ENCODE measurements at regions not wholly inside any gene's neighbourhood (a gene's known extent, or its start where the extent isn't known, plus 50 kb on each side); places are given as distances from the start of the nearest gene placed in this dataset.

DNA sequence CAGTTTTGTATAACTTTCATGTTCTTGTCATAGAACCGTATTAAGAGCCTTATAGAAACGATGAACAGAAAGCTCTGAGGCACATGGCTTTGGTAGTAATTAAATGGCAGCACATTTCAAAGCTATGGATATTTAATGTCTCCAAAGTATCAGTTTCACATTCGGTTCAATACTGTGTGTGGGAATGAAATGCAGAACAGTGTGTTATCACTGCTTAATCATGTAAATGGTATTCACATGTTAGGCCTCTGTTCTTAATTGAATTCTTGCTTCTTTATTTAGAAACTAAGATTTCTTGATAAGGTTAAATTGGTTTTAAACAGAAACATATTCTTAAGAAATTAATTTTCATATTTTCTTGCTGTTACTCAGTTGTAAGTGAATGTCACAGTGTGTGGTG, 701.0 kb upstream of the PITX2 start:
- CTCF ChIA-PET: interaction anchor here (0.7 kb wide), 1 partner anchor 41 kb away, joined by 6 read pairs; no protein-coding TSS in a partner anchor
- H3K27me3 ChIP-seq (replicated peaks in 1 of 2; ENCODE audit: control insufficient read depth in 2 of 2, insufficient read depth in 2 of 2, low read length in 1 of 2): no peaks in the 10 kb centered on the region

DNA sequence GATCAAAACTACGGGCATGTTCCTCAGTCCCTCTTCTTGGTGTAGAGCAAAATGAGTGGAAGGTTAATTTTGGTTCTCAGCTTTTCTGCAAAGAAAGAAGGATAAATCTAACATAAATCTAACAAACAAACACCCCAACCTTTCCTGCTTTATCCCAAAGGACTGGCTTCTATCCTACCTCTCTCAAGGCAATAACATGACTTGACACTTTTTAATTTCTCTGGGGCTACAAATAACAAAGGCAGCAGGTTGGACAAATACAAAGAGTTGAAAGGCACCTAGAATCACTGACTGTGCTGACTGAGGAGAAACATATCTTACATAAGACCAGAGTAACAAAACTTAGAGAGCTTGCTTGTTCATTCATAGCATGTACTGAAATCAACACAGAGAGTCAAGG, 703.6 kb upstream of the PITX2 start:
- Histone ChIP-seq H3K4me2 (ENCODE audit: control insufficient read depth, insufficient read depth) (no peak overlapping the region), H3K27me3 (replicated peaks in 1 of 2; ENCODE audit: control insufficient read depth in 2 of 2, insufficient read depth in 2 of 2, low read length in 1 of 2) (no peaks in the 10 kb centered on the region), H3K9ac (ENCODE audit: control insufficient read depth, insufficient read depth, low read length) (no peak overlapping the region), H3K27ac (ENCODE audit: control insufficient read depth, insufficient read depth) (no peak overlapping the region), H3K36me3 (ENCODE audit: control insufficient read depth in 2 of 2, insufficient read depth in 2 of 2, low read length in 1 of 2) (no peaks in the 10 kb centered on the region), H3K9me3 (replicated peaks; ENCODE audit: control insufficient read depth, insufficient read depth, low read length) (no peaks in the 10 kb centered on the region), H3K4me3 (no peak overlapping the region), H3K79me2 (ENCODE audit: control insufficient read depth, insufficient read depth, low read length) (no peaks in the 10 kb centered on the region), H3K4me1 (ENCODE audit: control insufficient read depth, insufficient read depth, low read length) (no peaks in the 10 kb centered on the region), H4K20me1 (ENCODE audit: control insufficient read depth, insufficient read depth) (no peaks in the 10 kb centered on the region), H2AFZ (ENCODE audit: control insufficient read depth, low read depth, low read length) (no peak overlapping the region)
- WGBS (ENCODE audit: insufficient coverage, insufficient replicate concordance, low lambda C conversion rate, missing lambda C conversion rate): 0% methylated on average over 1 of the region's 1 CpG
- FAIRE-seq (no peak), DNase-seq (ENCODE audit: low read depth, low spot score) (no peak), ATAC-seq (no peak)
- ChIA-PET CTCF (no interaction called here), SMC1A (ENCODE audit: uncharacterized antibody, unreplicated experiment) (no interaction called here), RAD21 (ENCODE audit: unreplicated experiment) (no interaction called here), POLR2A (no interaction called here)
- in situ Hi-C loops (cut with MboI): no loop called here
- intact Hi-C loops (cut with micrococcal nuclease; ENCODE audit: unreplicated experiment): no loop called here
- TF ChIP-seq, protein P1, sequence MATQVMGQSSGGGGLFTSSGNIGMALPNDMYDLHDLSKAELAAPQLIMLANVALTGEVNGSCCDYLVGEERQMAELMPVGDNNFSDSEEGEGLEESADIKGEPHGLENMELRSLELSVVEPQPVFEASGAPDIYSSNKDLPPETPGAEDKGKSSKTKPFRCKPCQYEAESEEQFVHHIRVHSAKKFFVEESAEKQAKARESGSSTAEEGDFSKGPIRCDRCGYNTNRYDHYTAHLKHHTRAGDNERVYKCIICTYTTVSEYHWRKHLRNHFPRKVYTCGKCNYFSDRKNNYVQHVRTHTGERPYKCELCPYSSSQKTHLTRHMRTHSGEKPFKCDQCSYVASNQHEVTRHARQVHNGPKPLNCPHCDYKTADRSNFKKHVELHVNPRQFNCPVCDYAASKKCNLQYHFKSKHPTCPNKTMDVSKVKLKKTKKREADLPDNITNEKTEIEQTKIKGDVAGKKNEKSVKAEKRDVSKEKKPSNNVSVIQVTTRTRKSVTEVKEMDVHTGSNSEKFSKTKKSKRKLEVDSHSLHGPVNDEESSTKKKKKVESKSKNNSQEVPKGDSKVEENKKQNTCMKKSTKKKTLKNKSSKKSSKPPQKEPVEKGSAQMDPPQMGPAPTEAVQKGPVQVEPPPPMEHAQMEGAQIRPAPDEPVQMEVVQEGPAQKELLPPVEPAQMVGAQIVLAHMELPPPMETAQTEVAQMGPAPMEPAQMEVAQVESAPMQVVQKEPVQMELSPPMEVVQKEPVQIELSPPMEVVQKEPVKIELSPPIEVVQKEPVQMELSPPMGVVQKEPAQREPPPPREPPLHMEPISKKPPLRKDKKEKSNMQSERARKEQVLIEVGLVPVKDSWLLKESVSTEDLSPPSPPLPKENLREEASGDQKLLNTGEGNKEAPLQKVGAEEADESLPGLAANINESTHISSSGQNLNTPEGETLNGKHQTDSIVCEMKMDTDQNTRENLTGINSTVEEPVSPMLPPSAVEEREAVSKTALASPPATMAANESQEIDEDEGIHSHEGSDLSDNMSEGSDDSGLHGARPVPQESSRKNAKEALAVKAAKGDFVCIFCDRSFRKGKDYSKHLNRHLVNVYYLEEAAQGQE (IDR thresholded peaks at IDR 0.05; ENCODE audit: low read depth, low read length): no peak
- TF ChIP-seq NR2C2 (IDR thresholded peaks at IDR 0.05; ENCODE audit: borderline replicate concordance, control insufficient read depth, insufficient read length, low read depth): no peak
- TF ChIP-seq, protein P2, sequence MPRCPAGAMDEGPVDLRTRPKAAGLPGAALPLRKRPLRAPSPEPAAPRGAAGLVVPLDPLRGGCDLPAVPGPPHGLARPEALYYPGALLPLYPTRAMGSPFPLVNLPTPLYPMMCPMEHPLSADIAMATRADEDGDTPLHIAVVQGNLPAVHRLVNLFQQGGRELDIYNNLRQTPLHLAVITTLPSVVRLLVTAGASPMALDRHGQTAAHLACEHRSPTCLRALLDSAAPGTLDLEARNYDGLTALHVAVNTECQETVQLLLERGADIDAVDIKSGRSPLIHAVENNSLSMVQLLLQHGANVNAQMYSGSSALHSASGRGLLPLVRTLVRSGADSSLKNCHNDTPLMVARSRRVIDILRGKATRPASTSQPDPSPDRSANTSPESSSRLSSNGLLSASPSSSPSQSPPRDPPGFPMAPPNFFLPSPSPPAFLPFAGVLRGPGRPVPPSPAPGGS (IDR thresholded peaks at IDR 0.05; ENCODE audit: borderline replicate concordance, insufficient read depth, low read depth, low read length, poor library complexity, severe bottlenecking): no peak
- no TSS peak for BruUV-seq (replicated peaks)

More for the DNA sequence above, 701.0 kb upstream of the PITX2 start:
- Histone ChIP-seq H3K36me3 (ENCODE audit: control insufficient read depth in 2 of 2, insufficient read depth in 2 of 2, low read length in 1 of 2) (no peaks in the 10 kb centered on the region), H3K79me2 (ENCODE audit: control insufficient read depth, insufficient read depth, low read length) (no peaks in the 10 kb centered on the region), H3K9ac (ENCODE audit: control insufficient read depth, insufficient read depth, low read length) (no peak overlapping the region), H2AFZ (ENCODE audit: control insufficient read depth, low read depth, low read length) (no peak overlapping the region), H4K20me1 (ENCODE audit: control insufficient read depth, insufficient read depth) (no peaks in the 10 kb centered on the region), H3K4me3 (no peak overlapping the region), H3K4me1 (ENCODE audit: control insufficient read depth, insufficient read depth, low read length) (no peaks in the 10 kb centered on the region), H3K4me2 (ENCODE audit: control insufficient read depth, insufficient read depth) (no peak overlapping the region), H3K27ac (ENCODE audit: control insufficient read depth, insufficient read depth) (no peak overlapping the region), H3K9me3 (replicated peaks; ENCODE audit: control insufficient read depth, insufficient read depth, low read length) (no peaks in the 10 kb centered on the region)
- intact Hi-C loops (cut with micrococcal nuclease; ENCODE audit: unreplicated experiment): no loop called here
- SMC1A ChIA-PET (ENCODE audit: uncharacterized antibody, unreplicated experiment): interaction anchor here (0.8 kb wide), 1 partner anchor 58 kb away, joined by 3 read pairs; no protein-coding TSS in a partner anchor
- DNase-seq (ENCODE audit: low read depth, low spot score) (no peak), ATAC-seq (no peak), FAIRE-seq (no peak)
- 22% methylated on average over 3 of the region's 3 CpGs for WGBS (ENCODE audit: insufficient coverage, insufficient replicate concordance, low lambda C conversion rate, missing lambda C conversion rate)
- RAD21 ChIA-PET (ENCODE audit: unreplicated experiment): no interaction called here
- in situ Hi-C loops (cut with MboI): no loop called here
- POLR2A ChIA-PET: no interaction called here
- no peak for TF ChIP-seq EP300 (IDR thresholded peaks at IDR 0.05; ENCODE audit: borderline replicate concordance in 1 of 2, control insufficient read depth in 1 of 2, low read depth in 2 of 2, low read length in 2 of 2)
- no TSS peak for BruUV-seq (replicated peaks)
